ENCODE measurements at regions not wholly inside any gene's neighbourhood (a gene's known extent, or its start where the extent isn't known, plus 50 kb on each side); places are given as distances from the start of the nearest gene placed in this dataset.

GRCh38 chr18:55764386-55764785 lies 176.4 kb upstream of the TCF4 start:
- Histone ChIP-seq H3K9me3 (ENCODE audit: insufficient read depth in 2 of 2, low read depth in 1 of 2, low read length in 1 of 2) (no peaks in the 10 kb centered on the region), H4K5ac (ENCODE audit: insufficient read length, low read depth, low read length) (no peak overlapping the region), H2AFZ (ENCODE audit: low read length) (no peak overlapping the region), H2BK120ac (replicated peaks; ENCODE audit: low read depth, low read length) (no peak overlapping the region), H3K9ac (replicated peaks in 1 of 4; ENCODE audit: extremely low read depth in 1 of 4, low read depth in 3 of 4, low read length in 3 of 4) (no peak overlapping the region), H2BK5ac (ENCODE audit: low read depth, low read length) (no peak overlapping the region), H3K79me1 (ENCODE audit: low read depth, low read length) (no peaks in the 10 kb centered on the region), H3K23me2 (ENCODE audit: low read depth, low read length) (no peaks in the 10 kb centered on the region), H3K4me2 (ENCODE audit: insufficient read depth in 1 of 2, low read depth in 2 of 2, low read length in 2 of 2) (no peak overlapping the region), H3K56ac (replicated peaks; ENCODE audit: insufficient read length, low read depth, low read length) (no peak overlapping the region), H3K79me2 (ENCODE audit: control insufficient read depth in 1 of 2, insufficient read depth in 2 of 2, low read length in 2 of 2) (no peaks in the 10 kb centered on the region), H3K4me1 (replicated peaks in 1 of 4; ENCODE audit: control insufficient read depth in 3 of 4, insufficient read depth in 4 of 4, low read length in 3 of 4) (peaks cover 0 to 10% (median 4%) of the 10 kb centered on the region in 4 experiments; a peak in 3 of 7 replicates), H4K8ac (ENCODE audit: extremely low read depth, insufficient read depth, low read length) (no peak overlapping the region), H3K27ac (ENCODE audit: low read depth, low read length) (no peak overlapping the region), H3K18ac (ENCODE audit: extremely low read depth, low read length) (peak overlapping the region; percentile 4; the same call in 1 of the 2 replicates), H2AK5ac (ENCODE audit: low read depth, low read length) (no peak overlapping the region), H2BK12ac (ENCODE audit: low read depth, low read length) (no peak overlapping the region), H3K36me3 (ENCODE audit: control insufficient read depth in 2 of 4, insufficient read depth in 4 of 4, low read length in 3 of 4) (no peaks in the 10 kb centered on the region), H3K23ac (ENCODE audit: insufficient read length) (no peak overlapping the region), H3K4ac (replicated peaks; ENCODE audit: insufficient read length, low read depth, low read length) (no peak overlapping the region), H4K91ac (replicated peaks; ENCODE audit: insufficient read length, low read length) (no peak overlapping the region), H3K27me3 (replicated peaks in 1 of 4; ENCODE audit: control insufficient read depth in 3 of 4, extremely low read depth in 1 of 4, insufficient read depth in 3 of 4, low read length in 3 of 4) (no peaks in the 10 kb centered on the region), H3K4me3 (ENCODE audit: extremely low read depth in 1 of 4, insufficient read depth in 2 of 4, low read depth in 3 of 4, low read length in 4 of 4) (no peak overlapping the region), H2BK15ac (ENCODE audit: low read length) (no peak overlapping the region), H4K20me1 (replicated peaks in 1 of 2; ENCODE audit: control insufficient read depth in 1 of 2, insufficient read depth in 2 of 2, low read length in 2 of 2) (no peaks in the 10 kb centered on the region), H2BK20ac (ENCODE audit: low read length) (no peak overlapping the region), H3K14ac (ENCODE audit: insufficient read length) (no peak overlapping the region)
- no peak for TF ChIP-seq SIX5 (IDR thresholded peaks at IDR 0.05; ENCODE audit: low read depth, low read length)
- FAIRE-seq: no peak
- ChIA-PET CTCF (ENCODE audit: partially characterized antibody) (interaction anchor here (0.7 to 1.6 kb wide), 3 partner anchors 12 to 18 kb away, joined by 3 to 6 read pairs (median 3); no protein-coding TSS in a partner anchor), POLR2A (ENCODE audit: partially characterized antibody) (interaction anchor here (1.1 kb wide), 2 partner anchors 8 to 9 kb away, joined by 3 read pairs; no protein-coding TSS in a partner anchor)
- DNase-seq (ENCODE audit: low read depth in 1 of 2, low spot score in 2 of 2): no peak
- 90% methylated on average over 5 of the region's 5 CpGs; no CpG with 5 or more reads in 1 of the 2 experiments for WGBS, 2 experiments (ENCODE audit: extremely low coverage in 1 of 2, insufficient coverage in 1 of 2, insufficient read length in 1 of 2, insufficient replicate concordance in 2 of 2, low coverage in 1 of 2, low lambda C conversion rate in 2 of 2, missing lambda C conversion rate in 1 of 2)

Data from H1 (cell line).